ENCODE measurements at regions not wholly inside any gene's neighbourhood (a gene's known extent, or its start where the extent isn't known, plus 50 kb on each side); places are given as distances from the start of the nearest gene placed in this dataset.

DNA sequence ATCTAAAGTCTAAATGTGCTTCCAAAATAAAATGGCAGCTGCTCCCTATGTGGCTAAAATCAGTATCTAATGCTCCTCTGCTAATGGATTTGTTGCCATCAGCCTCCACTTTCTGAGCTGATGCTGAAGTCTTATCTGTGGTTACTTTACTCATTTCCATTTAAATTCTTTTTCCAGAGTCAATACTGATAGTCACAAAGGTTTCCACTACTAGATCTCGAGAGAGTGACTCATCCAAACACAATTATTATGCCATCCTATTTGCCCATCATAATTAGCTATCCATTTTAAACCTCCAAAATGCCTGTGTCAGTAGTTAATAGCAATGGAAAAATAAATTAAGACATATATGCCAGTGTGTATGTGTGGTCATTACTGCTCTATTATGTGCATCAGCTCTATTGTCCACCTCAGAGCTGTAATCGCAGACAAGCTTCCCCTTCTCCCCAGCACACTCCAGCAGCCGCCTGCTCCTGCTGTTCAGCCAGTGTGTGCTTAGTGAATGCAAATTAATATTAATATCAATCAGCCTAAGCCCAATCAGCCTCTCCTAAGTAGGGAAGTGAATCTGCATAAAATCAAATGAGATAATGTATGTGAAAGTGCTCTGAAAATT lies 199.8 kb upstream of the ZIC3 start:
- no peak for DNase-seq

DNA sequence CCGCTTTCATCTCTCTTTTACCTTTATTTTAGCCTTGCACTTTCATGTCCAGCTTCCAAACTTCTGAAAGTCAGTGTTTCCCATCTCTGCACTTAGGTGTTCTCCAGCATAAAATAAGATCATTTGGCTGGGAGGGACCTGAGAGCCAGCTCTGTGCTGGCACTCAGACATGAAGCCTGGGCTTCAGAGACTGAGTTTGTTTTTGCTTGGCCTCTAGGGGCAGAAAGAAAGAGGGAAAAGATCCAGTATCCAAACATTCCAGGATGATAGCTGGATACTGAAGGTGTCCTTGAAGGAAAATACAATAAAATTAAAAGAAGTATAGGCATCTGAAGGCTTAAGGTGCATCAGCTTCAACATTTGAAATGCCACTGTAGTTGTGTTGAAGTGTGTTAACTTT lies 202.4 kb upstream of the ZIC3 start:
- DNase-seq: no peak

DNA sequence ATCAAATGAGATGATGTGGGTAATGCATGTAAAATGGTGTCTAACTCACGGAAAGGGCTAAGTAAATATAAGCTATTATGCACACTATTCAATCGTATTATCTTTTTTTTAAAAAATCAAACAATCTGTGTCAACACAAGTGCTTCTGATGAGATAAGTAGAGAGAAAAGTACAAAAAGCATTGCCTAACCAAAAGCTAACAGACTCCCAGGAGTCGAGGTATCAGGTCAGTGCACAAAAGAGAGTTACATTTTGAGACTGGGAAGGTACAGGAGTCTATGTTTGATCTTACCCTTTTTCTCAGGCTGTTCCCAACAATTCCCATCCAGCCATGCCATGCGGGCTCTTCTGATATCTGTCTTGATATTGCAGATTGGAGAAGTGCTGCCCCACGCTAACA lies 203.3 kb upstream of the ZIC3 start:
- DNase-seq: no peak

DNA sequence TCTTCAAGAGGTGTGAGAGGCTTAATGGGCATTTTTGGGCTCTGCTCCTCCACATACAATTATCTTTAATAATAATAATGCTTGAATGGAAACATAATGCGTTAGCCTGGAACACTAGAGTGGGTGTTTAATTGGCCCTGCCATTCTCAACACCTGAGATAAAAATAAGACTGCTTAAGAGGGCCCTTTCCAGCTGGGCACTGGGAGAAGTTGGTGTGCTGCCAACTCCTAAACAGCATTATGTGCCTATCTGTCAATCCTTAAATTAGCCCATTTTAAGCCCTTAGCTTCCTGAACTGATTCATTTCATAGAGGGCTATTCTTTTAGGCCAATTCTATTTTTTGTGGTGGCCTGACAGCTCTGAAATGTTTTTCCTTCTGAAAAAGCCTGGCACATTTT lies 211.1 kb upstream of the ZIC3 start:
- peak in 1 of 14 donors; percentile 21 for DNase-seq

DNA sequence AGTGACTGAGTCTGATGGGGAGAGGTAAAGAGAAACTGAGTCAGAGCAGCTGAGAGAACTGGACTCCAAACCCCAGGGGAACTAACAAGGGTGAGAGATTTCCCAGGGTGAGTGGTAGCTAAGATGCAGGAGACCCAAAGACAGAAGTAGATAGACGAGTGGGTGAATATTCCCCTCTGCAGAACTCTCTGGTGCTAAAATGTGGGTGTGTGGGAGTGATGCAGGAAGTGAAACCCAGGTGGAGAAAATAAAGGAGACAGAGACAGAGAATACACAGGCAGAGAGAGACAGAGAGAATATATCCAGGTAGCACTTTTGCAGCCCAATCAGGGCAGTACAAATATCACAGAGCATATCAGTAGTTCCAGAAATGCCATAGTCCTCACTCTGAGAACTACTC lies 212.5 kb upstream of the ZIC3 start:
- DNase-seq: no peak

DNA sequence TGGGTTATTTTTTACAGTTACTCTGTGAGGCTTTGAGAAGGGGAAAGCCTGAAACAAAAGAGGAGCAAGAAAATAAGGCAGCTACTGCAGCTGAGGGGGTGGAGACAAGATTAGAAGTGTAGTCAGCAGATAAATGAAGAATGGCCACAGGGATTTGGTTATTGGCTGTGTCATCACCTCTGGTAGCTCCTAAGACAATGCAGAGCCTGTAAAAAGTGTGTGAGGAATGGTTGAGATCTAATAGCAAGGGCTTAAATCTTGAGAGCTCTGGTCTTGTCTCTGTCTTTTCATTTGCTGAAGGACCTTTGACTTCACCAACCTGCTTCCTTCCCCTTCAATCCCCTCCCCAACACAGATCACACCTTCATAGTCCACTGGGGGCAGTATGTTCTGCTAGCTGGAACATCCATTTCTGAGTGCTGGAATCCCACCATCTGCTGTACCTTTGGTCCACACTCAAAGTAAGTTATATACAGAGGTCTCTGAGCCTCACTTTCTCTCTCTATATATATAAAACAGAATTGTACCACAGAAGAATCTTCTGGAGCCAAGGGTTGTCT lies 213.7 kb upstream of the ZIC3 start:
- DNase-seq: no peak

DNA sequence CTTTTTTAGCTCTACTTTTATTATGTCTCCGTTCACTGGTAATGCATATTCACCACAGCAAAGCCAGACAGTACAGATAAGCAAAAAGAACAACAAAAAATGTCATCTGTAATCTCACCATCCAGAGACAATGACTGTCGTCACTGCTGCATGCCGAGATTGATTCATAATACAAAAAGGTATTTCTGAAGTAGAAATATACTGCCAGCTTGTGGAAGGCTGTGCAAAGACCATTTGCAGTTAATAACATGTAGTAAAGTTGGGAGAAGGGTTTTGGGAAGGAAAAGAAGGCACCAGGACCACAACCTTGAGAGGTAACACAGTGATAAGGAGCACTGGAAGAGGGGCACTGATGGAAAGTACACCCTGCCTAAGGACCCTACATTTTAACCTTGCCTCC lies 223.0 kb upstream of the ZIC3 start:
- peak in 1 of 14 donors; percentile 3 for DNase-seq

DNA sequence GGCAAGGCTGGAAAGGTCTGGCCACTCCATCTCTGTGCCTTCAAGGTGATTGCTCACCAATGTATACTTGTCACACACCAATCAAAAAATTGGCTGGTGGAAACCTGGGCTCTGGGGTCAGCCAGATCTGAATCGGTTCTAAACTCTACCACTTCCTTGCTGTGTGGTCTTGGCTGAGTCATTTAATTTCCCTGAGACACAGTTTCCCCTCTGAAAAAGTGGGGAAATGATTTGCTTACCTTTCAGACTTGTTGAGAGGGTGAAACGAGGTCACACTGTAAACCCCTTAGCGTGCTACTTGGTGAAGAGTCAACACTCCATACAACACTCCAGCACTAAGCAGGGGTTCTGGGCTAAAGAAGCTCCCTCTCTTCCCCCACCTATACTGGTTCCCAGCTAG lies 252.3 kb upstream of the ZIC3 start:
- DNase-seq: no peak

DNA sequence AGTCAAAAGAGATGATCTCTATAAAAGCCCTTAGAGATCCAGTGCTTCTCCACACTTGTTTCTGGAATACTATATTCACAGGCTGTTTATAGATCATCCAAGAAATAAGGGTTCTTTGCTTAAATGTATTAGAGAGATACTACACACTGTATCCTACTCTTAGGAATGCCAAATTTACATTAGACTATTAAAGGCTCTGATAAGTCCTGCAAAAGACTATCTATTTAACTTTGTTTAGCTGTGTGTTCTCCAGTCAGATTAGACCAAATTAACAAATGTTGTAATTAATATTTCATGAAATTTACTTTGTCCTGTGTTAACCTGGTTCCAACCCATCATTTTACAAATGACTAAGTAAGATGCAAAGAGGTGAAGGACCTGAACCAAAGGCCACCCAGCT lies 260.5 kb upstream of the ZIC3 start:
- DNase-seq: no peak

DNA sequence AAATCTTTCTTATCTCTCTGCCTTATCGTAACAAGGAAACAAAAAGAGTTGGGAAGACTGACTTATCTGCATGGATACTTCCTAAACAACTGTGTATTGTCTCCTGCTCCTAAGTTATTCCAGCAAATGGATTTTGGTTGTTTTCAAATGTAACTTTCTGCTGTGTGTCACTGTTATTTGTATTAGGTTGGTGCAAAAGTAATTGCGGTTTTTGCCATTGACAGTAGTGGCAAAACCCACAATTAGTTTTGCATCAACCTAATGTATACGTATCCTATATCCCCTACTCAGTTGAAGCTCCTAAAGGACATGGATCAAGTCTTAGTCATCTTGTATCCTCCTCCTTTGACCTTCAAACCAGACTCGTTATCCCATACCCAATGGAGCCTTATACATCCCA lies 263.4 kb upstream of the GPR101 start:
- DNase-seq: no peak

DNA sequence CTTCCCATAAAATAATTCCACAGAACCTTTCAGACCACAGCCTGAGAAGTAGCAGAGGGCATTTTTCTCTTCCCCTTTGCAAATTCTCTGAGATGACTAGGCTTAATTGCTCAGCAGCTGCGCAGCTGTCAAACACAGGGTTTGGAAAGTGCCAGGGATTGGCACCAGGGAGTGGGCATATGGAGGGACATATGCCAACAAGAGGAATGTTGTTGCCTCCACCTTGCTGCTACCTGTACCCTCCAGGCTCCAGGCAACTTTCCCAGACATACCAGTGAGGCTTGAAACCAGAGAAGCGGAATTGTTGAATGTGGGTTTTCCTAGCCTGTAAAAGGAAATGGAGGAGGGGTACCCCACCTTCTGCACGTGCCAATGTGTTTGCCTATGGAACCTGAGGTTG lies 256.2 kb upstream of the GPR101 start:
- peak in 1 of 14 donors; percentile 86 for DNase-seq

DNA sequence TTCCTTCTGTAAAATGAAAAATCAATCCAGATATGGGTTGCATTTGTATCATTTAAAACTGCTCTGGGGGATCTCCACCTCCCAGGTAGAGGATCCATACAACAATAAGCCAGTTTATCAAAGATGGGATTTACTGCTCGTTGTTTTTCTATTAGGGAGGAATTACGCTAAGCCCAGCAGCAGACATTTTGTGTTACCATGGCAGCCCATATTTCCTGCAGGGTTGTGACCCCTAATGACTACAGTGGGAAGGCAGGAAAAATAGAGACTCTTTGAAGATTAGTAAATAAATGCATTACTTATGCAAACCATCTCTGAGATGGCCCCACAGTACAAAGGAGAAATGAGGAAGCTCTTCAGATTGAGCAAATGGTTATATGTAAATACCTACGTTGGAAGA lies 253.4 kb upstream of the GPR101 start:
- DNase-seq: no peak

DNA sequence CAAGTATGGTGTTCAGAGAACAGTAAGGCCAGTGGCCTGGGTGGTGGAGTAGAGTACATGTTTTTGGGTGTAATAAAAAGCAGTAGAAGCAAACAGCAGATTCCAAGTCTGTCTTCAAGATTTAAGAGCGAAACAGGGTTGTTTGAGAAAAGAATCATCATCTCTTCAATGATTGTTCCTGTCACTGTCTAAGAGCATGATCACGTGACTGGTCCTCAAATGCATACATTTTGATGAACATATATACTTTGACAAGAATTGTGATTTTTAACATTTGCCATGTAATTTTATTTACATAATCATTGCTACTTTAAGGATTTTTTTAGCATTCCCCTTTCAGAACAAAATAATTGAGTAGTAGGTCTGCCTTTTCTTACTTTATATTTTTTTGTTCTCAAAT lies 252.6 kb upstream of the GPR101 start:
- no peak for DNase-seq

DNA sequence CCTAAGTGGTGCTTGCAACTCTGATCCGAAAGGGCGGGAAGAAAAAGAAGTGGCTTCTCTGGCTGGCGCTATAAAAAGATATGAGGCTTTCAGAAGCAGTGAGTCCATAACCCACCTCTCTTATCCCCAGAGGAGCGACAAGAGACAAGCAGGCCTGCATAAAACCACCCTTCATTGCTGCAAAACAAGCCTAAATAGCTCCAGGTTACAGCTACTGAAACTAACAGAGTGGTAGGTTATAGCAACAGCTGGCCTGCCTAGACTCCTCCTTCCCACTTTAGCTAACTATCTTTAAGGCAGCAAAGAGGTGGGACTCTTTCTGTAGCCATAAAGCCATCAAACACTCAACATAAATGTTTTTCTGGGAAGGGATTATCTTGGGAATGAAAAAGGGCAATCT lies 245.0 kb upstream of the GPR101 start:
- no peak for DNase-seq

DNA sequence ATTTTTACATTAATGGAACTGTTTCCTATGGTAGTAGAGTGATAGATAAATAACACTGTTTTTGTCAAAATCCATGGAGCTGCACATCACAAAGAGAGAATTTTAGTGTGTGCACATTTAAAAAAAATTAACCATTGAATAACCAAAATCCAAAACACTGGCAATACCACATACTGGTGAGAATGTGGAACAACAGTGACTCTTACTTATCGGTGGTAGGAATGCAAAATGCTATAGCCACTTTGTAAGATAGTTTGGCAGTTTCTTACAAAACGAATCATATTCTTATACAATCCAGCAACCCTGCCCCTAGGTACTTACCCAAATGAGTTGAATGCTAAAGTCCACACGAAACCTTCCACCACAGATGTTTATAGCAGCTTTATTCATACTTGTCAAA lies 229.6 kb upstream of the GPR101 start:
- no peak for DNase-seq

DNA sequence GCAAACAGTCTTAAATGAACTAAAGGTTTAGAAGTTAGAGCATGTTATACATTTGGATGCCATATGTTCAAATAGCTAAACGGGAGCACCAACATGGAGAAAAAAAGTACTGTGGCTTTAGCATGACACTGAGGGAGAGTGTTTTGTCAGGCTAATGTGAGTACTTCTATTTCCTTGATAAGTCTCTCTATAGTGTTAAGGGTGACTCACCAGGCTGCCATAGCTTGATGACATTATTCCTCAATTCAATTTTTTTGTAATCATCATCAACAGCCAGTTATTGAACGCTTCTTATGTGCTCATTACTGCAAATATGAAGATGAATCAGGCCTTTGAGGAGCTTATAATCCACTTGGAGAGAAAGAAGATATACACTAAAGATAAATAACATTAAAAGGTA lies 211.4 kb upstream of the GPR101 start:
- DNase-seq: no peak

DNA sequence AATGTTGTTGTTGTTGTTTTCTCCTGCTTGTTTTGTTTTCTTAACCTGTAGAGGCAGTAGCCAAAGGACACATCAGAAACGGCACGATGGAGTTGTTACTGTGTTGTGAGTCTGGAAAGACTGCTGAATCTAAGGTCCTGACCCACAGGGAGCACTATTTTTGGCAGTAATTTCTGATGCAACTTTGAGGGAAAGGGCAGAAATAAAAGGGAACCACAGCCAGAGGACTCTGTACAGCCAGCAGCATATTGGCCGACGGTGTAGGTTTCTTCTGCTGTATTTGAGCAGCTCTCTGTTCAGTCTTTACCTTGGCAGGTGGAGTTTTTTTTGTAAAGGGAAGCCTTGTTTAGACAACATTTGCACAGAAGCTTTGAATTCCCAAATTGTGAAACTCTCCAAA lies 203.0 kb upstream of the GPR101 start:
- no peak for DNase-seq

DNA sequence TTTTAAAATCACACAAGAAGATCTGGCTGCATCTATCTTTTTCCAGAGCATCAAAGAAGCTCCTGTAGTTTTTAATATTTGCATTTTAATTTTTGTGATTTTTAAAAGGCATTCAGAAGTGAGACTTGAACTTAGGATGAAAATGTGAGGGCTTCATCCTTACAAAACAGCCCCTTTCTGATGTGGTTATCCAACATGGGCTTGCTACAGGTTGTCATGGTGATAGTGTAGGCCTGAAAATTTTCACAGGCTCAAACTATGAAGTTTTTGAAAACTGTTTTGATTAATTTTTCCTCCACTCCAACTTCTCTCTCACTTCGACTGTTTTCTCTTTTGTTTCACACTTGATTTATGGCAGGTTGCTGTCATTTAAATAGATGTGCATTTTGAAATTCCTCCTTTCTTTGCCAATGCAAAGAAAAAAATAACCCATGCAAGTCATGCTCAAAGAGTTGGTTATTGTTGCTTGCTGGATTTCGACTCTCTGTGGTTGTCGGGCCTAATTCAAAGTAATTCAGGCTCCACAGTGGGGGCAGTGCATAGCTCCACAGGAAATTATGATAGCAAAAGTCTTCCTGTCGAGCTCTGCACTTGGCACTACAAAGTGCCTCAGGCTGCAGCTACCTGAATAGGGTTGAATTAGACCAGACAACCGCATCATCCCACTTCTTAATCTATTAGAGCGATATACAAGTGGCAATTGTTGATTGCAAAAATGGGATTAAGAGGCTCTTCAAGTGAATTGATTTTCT lies 201.0 kb upstream of the GPR101 start:
- DNase-seq: no peak

DNA sequence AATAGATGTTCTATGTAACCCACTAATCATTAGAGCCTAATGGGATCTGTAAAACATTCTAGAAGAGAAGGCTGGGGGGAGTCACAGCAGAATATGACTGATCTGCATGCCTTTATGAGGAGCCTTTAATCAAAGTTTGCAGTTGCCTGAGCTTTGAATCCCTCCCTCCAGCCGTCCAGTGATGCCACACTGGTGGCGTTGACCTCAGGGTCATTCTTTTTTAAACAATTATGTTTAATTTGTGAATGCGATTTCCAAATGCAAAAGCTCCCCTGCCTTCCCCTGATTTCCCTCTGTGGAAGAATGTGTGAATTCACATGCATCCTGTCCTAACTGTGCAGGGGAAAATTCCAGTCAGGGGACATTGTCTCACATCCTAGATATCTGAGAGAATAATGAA lies 199.7 kb upstream of the GPR101 start:
- no peak for DNase-seq

DNA sequence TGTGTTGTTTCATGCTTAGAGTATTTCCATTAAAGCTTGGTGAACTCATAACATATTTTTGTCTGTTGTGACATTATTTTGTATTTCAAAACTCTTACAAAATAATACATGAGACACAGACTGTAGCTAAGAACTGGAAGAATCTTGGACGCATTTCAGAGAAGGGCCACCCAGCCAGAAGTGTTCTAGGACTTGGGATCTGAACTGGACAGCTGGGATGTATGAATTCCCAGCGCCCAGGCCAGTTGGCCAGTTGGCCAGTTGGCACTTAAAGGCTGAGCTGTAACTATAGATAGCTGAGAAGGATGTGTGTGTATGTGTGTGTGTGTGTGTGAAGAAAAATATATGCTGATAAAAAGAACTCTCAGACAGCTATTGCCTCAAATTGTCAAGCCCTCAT lies 193.4 kb upstream of the GPR101 start:
- DNase-seq: peak in 1 of 14 donors; percentile 71

DNA sequence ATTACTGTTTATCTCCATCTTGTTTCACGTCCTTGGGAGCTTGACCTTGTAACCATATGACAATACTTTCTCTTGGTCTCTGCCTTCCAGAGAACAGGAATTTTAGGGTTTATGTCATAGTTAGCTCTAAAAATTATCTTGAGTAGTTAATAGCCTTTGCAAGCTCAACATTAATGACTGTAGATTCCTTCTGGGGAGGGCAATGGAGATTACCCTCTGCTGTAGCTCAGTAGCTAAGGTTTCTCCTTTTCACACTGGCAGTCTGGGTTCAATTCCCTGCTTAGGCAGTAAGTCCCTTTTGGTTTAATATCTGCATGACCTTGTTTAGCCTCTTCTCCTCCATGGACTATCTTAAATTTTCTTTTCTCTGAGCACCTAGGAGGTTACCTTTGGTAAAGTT lies 181.7 kb upstream of the GPR101 start:
- no peak for DNase-seq

DNA sequence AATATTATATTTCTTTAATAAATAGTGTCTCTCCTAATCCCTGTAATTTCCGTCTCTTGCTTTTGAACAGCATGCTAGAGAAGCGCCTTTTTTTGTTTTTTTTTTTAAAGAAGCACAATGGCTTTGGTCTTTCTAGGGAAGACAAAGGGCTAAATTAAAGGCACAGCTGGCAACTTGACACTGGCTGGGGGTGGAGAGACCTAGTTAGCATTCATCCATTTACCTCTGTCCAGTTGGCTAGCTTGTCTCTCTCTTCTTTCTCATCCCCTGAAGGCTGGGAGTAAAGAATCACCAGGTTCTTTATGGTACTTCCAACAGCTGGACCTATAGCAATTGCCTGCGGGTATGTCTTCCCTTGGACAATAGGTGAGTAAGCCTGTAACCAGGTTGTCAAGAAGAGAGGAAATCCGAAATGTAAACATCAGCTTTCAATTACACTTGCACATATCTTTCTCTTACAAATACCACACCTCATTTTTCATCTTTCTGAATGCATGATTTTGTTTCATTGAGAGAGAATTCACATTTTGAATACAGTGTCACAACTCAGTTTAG lies 178.4 kb upstream of the GPR101 start:
- DNase-seq: no peak

DNA sequence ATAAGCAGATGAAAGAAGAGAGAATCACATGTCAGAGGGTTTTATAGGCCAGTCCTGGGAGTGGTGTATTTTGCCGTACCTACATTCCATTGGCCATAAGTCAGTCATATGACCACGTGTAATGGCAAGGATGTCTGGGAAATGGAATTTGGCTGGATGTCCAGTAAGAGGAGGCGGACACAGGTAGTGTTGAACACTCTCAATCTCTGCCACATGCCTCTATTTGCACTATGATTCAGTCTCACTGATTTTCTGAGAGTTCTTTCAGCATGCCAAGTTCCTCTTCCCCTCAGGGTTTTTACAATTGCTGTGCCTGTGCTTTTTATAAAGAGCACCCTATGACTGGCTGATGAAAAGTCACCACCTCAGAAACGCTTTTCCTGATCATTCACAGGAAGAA lies 164.2 kb upstream of the GPR101 start:
- no peak for DNase-seq

DNA sequence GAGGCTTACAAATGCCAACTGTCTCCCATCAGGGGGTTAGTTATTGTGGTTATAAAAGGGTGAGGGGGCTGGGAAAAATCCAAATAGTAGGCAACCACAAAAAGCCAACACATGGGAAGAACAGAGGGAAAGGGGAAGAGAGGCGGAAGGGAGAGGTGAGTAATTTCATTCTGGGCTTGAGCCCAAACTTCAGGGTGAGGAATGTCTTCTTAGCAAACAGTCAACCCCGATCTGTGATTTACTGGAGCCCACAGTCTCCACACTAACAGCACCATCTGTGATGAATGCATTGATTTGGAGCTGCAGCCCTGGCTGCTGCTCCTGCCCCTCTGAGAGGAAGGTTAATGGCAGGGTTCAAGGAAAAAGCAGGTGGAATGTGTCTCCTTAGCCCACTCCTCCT lies 162.2 kb upstream of the GPR101 start:
- peak in 1 of 14 donors; percentile 81 for DNase-seq

All from C1 segment of cervical spinal cord (tissue), 14 donors.